GM18861 (cell line): ENCODE measurements at regions not wholly inside any gene's neighbourhood (a gene's known extent, or its start where the extent isn't known, plus 50 kb on each side); places are given as distances from the start of the nearest gene placed in this dataset.
A peak's percentile ranks its signal among the peaks of the same experiment; 100 is the strongest.

Source experiments
- ATAC-seq: cut with Tn5 transposase; IDR thresholded peaks from one replicate; pipeline ENCODE4 v1.9.1; 2021; ENCODE audit not compliant: unreplicated experiment

DNA sequence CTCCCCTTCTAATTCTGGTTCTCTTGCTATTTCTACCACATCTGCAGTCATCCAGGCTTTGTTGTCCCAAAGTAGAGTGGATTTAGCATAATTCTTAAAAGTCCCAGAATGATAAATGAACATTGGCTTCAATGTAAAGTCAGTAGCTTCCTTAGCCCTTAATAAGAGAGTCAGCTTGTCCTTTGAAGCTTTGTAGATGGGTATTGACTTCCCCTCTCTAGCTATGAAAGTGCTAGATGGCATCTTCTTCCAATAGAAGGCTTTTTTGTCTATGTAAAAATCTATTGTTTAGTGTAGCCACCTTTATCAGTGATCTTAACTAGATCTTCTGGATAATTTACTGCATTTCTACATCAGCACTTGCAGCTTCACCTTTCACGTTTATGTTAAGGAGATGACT lies 181.4 kb upstream of the B3GALT2 start:
- ATAC-seq, result peak; percentile 17

DNA sequence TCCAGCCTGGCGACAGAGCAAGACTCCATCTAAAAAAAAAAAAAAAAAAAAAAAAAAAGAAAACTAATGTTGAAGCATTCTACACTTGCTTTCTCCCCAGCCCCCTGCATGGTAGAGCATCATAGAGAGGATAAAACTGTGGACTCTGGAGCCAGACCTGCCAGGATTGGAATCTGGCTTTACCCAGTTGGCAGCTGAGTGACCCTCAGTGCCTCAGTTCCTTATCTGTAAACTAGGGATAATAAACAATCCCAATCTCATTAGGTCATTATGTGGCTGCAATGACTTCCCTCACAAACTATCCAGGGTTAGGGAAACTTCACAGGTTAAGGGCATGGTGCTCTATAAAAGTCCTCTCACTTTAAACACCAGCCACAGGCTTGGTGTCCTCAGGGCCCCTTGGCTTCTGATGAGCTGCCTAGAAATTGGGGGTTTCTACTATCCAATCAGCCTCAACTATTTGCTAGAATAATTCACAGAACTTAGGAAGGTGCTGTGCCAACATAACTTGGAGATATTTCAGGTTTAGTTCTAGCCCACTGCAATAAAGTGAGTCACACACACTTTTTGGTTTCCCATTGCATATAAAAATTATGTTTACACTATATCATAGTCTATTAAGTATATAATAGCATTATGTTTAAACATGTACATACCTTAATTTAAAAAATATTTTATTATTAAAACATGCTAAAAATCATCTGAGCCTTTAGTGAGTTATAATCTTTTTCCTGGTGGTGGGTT lies 180.5 kb upstream of the B3GALT2 start:
- no peak for ATAC-seq

DNA sequence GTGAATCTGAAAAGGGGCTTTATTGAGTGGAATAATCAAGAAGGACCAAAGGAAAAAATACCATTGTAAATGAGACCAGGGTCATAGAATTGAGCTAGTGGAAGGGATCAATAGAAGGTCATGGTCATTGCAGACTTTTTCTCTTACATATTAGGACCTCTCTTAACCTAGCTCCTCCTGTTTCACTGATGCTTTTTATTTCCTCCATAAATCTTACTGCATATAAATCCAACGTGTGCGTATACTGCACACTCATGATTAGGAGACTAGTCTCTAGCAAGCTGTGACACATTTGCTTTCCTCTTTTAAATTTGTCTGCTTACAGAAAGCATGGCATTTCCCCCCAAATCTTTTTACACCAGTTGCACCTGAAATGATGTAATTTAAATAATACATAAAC lies 179.6 kb upstream of the B3GALT2 start:
- no peak for ATAC-seq

DNA sequence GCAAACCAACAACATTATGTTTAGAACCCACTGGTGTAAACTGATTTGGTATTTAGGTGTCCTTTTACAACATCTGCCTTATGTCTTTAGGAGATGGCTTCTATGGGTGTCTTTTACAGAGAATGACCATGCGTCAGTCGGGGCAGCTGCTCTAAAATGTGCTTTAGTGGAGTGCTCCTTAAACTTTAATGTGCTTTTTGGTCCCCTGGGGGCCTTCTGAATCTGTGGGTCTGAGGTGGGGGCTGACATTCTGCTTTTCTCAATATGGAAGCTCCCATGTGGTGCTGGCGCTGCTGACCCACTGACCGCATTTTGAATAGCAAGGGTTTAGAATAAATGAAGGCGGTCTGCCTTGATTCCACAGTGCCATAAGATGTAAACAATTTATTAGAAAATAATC lies 173.2 kb upstream of the B3GALT2 start:
- no peak for ATAC-seq

DNA sequence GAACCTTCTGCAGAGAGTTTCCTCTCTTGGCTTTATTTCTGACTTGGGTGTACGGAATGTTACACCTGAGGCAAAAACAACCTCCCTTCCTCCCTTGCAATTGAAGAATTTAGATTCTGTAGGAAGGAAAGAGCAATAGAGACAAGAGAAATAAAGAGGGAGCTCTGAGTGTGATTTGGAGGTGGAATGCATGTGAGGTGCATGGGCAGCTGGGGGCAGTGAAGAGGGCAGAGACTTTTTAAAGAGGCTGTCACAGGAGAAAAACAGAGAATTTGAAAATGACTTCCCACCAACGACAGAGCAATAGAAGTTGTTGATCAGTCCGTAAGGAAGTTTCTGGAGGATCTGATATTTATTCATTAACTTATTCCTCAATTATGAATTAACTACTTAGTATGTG lies 172.0 kb upstream of the B3GALT2 start:
- ATAC-seq, result no peak

DNA sequence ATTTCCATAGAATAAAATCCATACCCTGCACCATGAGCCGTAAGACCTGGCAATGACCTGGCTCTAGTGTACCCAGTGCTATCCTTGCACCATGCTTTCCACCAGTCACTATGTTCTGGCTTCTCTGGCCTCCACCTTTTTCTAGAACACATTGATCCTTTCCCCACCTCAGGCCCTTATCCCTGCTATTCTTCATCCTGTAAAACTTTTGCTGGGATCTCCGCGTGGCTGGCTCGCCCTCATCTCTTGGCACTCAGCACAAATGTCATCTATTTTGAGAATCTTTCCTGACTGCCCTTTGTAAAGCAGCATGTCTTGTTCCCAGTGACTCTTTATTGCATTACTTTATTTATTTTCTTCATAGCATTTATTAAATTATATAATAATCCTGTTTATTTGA lies 169.8 kb upstream of the B3GALT2 start:
- no peak for ATAC-seq

DNA sequence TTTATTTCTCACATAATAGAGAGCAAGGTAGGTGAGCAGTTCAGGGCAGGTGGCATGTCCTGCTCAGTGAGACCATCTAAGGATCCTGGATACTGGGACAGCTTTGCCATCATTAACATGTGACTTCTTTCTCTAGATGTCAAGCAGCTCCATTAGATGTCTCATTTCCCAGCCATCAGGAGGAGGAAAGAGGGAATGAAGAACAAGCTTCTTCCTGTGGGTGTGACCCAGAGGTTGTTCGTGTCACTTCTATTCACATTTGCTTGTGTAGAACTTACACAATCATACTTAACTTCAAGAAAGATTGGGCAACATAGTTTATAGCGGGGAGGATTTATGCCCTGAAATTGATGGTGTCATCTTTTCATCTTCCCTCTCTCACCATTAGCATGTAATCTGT lies 169.2 kb upstream of the B3GALT2 start:
- ATAC-seq, result no peak

DNA sequence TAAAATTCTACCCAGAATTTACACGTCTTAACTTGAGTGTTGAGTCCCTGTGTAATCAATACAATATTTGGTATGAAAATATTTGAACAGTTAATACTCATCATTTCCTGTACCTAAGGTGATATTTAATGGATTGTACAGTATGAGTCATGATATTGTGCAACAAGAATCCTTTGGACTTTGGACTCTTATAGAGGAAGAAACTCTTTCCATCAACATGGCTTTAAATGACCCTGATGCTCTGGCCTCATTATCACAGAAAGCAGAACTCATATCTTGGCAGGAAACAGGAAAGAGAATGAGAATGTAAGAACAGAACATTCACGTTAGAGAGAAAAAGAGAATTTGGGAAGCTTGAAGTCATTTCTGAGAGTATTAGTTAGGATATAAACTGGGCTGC lies 168.8 kb upstream of the B3GALT2 start:
- ATAC-seq, result no peak

DNA sequence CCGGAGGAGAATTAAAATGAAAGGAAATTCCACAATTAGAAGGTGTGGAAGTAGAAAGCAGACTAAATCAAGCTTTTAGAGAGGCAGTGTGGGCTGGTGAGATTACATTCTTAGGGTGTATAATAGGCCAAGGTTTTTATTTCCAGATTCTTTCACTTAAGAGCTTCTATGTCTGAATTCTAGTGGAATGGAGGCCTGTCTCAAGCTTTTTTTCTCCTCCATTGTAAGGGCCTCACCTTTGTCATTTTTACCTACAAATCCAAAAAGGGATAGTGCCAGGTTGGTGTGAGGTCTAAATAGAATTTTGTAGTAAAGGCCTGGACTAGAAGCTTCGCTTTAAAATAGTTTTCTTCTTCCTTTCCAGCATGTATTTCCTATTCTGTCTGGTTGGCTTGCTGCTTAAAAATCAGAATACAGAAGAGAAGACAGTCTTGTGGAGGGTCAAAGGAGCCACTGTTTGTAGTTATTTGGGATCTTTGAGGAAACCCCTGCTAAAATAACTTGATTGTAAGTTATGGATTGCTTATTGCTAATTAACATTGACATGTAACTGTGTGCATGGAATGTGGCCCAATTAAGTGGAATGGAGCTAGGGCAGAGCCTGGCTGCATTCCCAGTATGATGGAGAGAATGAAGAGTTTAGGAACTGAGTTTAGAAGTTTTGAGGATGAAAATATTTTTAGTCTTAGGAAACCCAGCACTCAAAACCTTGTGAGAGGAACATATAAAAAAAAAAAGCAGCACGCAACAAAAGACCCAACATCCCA lies 162.5 kb upstream of the B3GALT2 start:
- no peak for ATAC-seq

DNA sequence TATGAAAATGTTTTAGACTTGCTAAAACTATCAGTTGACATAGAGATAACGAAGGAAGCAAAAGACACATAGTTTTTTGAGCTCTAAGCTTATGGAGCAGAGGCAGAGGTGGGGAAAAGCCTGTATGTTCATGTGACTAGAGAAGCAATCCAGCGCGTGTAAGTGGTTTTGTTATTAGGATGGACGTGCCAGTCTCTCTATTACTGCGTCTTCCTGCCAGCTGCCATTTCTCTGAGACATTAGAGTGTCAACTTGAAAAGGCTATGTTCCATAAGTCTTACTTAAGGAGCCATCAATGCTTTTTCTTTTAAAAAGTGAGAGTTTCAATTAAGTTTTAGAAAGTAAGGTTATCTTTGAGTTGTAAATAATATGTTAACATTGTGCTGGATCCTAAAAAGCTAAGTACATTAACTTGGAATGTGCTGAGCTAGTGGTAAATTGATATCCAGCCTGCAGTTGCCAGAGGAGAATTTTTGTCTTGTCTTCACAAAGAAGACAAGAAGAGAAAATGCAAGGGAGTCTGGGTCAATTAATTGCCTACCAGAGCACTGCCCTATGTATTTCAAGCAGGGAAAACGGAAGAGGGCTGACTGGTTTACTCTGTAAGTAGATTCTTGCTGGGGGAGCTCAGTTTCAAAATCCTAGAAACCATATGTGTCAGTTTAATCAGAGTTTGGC lies 161.8 kb upstream of the B3GALT2 start:
- no peak for ATAC-seq

DNA sequence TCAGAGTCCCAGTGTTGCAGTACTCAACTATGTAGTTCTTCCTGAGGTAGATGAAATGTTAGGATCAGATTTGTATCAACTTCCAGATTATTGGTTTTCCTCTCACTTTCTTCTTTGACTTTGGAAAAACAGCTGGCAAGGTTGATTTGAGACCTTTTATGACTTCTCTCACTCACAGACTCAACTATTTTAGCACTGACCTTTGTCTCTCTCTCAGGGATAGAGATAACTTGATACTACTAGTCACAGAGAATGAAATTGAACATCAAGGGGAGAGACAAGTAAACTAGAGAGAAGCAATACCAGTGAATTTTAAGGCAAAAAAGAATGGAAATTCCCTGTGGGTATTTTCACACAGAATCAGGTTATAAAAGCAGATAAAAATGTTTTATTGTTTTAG lies 159.7 kb upstream of the B3GALT2 start:
- ATAC-seq, result no peak

DNA sequence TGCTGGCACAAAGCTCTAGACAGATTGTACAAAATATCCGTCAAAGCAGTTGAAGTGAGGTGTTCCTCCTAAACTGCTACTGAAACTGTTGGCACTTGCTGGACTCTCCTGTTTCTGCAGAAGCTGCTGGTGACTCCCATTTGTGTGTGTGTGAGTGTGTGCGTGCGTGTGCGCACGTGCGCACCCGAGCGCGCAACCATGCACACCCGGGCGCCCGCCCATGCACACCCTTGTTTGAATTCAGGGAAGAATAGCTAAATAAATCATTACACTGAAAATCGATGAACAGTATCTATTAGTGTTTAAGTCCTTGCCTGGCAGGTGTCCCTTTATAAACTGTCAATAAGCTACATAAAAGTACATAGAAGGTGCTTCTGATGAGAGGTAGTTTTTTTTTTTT lies 156.4 kb upstream of the B3GALT2 start:
- no peak for ATAC-seq

DNA sequence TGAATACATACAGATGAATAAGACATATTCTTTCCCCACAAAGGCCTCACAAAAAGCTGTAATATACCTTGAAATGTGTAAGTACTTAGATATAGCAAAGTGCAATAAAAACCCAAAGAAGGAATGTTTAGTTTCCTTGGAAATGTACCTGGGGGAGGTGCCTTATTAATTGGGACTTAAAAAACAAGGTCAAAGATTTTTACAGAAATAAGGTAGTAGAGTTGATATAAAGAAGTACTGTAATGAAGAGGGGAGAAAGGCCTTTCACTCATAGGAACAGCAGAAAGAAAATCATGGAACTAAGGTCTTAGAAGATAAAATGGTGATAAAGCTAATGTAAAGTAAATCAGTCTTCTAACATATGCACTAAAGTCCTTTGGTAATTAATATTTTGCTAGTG lies 153.9 kb upstream of the B3GALT2 start:
- ATAC-seq, result no peak

DNA sequence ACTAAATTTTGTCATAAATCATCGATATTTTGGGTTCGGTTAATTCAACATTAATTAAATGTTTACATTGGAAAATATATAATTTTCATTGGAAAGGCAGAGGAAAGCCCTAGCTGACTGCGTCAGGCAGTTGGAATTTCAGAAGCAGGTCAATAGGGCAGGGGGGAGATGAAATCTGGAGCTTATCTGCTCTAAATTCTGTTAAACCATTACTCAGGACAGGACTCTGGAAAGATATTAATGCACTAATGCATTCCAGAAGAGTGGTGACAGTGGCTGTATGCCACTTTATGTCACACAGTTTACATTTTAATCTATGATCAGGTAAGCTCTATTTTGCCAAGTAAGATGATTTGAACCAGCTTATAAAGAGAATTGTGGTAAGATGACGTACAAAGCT lies 153.0 kb upstream of the B3GALT2 start:
- no peak for ATAC-seq

DNA sequence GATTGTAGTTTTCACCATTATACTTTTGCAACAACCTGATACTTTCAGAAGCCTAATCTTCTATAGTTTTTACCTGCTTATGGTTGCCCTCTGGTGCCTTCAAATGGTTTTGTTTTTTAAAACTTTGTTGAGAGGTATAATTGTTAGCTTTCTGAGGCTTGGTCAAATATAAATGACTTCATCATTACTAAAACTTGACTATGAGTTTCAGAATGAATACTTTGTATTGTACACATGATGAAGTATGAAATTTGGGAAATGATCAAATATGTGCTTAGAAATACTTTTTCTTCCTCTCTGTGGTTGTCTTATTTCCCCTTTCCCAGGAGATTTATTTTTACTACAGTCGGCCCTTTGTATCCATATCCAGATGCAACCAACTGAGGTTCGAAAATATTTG lies 151.8 kb upstream of the B3GALT2 start:
- peak; percentile 45 for ATAC-seq

DNA sequence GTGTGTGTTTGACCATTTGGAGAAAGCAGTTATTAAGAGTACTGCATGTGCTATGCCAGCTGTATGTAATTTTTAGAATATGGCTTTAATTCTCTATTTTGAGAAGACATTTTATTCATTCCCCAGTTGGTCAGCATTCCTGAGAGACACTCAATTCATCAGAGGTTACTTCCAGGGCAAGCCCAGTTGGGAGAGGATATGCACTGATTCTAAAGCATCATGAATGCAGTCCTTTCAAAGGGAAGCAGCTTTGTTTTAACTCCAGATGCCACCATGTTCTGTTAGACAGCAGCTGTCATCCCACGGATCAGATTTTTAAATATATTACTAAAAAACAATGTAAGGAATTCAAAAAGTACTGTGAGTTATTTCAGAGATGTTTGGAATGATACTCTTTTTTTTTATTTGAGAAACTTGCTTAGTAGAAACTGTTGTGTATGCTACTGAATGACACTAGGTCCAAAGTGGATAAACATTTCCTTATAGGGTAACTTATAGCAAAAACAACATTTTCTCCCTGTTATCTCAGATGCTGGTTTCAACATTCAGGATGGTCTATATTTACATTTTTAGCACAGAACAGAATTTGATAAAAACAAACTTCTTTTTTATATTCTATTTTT lies 149.5 kb upstream of the B3GALT2 start:
- no peak for ATAC-seq

DNA sequence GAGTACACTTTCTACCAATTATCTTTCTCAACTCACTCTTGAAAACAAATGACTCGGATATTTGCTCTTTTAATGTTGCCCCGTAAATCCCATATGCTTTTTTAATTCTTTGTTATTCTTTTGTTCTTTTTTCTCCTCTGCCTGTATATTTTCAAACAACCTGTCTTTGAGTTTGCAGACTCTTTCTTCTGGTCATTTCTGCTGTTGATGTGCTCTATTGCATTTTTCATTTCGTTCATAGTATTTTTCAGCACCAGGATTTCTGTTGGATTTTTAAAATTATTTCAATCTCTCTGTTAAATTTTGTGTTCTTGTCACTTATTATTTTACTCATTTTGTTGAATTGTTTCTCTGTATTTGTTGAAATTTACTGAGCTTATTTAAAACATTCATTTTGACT lies 146.8 kb upstream of the B3GALT2 start:
- ATAC-seq, result no peak

DNA sequence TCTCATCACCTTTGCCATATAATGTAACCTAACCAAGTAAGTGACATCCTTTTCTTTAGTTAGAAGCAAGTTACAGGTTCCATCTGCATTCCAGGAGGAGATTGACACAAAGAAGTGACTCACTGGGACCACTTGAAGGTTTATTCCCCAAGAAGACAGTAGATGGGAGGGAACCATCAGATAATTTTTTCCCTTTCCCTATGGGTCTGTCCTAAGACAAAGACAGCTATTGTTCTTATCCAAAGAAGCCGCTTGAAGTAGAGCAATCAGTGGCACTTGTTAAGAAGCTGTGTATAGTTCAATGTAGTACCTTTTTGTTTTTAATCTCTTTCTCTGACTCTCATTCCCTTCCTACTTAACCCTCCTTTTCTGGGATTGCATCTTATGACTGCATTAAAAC lies 139.9 kb upstream of the B3GALT2 start:
- ATAC-seq, result no peak

DNA sequence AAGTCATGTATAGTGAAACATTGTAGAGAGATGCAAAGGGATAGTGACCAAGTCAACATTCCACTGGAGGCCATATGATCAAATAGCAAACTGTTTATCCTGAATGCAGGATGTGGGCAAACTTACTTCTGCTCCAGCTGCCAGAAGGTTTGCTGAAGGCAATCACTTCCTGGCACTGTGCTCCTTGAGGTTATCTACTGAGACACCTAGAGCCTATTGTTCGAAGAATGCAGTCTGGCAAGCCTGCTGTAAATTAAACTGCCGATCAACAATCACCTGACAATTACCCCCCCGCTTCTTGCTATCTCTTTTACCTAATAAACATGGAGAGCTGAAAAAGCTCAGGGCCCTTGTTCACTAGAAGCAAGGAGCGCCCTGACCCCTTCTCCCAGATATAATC lies 139.4 kb upstream of the B3GALT2 start:
- ATAC-seq, result no peak

DNA sequence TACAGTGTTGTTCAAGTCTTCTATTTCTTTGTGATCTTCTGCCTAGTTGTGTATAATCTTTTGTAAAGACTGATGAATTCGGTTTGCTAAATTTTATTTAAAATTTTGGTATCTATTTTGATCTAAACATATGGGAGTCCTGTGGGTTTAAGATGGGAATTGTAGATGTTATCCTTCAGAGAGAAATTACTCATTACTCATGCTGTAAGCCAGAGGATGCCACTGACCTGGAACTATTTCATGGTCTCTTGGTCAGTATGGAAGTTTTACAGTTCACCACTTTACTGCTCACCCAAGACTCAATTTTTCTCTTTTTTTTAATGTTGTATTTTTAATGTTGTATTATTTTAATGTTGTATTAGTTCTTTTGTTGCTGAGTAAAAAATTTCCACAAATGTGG lies 138.6 kb upstream of the B3GALT2 start:
- no peak for ATAC-seq

DNA sequence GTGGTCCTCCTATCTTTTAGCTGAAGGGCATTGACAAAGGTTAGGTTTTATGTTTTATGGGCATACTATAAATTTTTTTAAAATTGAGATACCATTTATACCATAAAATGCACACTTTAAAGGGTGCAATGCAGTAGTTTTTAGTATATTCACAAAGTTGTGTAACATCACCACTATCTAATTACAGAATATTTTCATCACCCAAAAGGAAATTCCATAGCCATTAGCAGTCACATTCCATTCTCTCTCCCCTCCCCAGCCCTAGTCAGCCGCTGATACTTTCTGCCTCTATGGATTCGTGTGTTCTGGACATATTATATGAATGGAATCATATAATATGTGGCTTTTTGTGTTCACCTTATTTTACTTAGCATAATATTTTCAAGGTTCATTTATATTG lies 135.8 kb upstream of the B3GALT2 start:
- ATAC-seq, result no peak
